HCT116 (cell line): ENCODE measurements at regions not wholly inside any gene's neighbourhood (a gene's known extent, or its start where the extent isn't known, plus 50 kb on each side); places are given as distances from the start of the nearest gene placed in this dataset.

Experiments
- ATAC-seq: fragments of 200-7000 bp; cut with Tn5 transposase; 2 replicates; pipeline ENCODE4 v1.9.1; 2020; ENCODE audit warnings: mild to moderate bottlenecking, moderate library complexity
- BruUV-seq: library from RNA; stranded (reverse); fragments of 400-500 nt; replicated peaks from 2 replicates; lab custom pipeline; 2021; lab: Mats Ljungman, UMichigan
- CTCF ChIA-PET: fragments of 300-600 bp; sonication (Branson Sonifier 250); formaldehyde crosslinking; loops from one replicate; lab custom pipeline; 2021; ENCODE audit warnings: antibody characterized with exemption; lab: Charles Lee
- POLR2A ChIA-PET: fragments of 300-600, 350-600 bp; sonication (Branson Sonifier 250); formaldehyde crosslinking; loops from one replicate; lab custom pipeline; 2021; ENCODE audit warnings: antibody characterized with exemption; lab: Charles Lee
- RAD21 ChIA-PET, 2 experiments: fragments of 300-600 bp; sonication (Branson Sonifier 250); formaldehyde crosslinking; loops; one replicate each; lab custom pipeline; 2023; ENCODE audit warnings: low total read pairs in 2 of 2; ENCODE audit not compliant: uncharacterized antibody in 2 of 2, unreplicated experiment in 2 of 2, low non-redundant PET in 1 of 2; lab: Charles Lee
- DNase-seq: peaks from one replicate; pipeline ENCODE4 v3.0.0-alpha.2; 2010; ENCODE audit warnings: low read depth, low spot score
- H2AFZ ChIP-seq: fragments of 200-600 bp; shearing (Covaris generic), sonication (generic); 2 replicates; pipeline ENCODE4 v1.6.1; 2017; ENCODE audit warnings: low read depth, mixed run types, mixed read lengths, antibody characterized with exemption, low read length; ENCODE audit not compliant: poor library complexity, severe bottlenecking
- H3K27ac ChIP-seq: 2 replicates; pipeline ENCODE4 v1.5.1; 2012; ENCODE audit warnings: low read depth, low read length
- H3K27me3 ChIP-seq: fragments of 200-600 bp; sonication (generic); 2 replicates; pipeline ENCODE4 v1.6.1; 2016; ENCODE audit warnings: mixed run types, low read length, mixed read lengths; ENCODE audit not compliant: insufficient read depth
- H3K36me3 ChIP-seq, 2 experiments: fragments of 200-500 bp in 1 of 2; fragments of 200-600 bp in 1 of 2; sonication (Bioruptor generic) in 1 of 2; sonication (generic) in 1 of 2; 2 replicates each; pipeline versions ENCODE4 v1.5.1 to v1.6.1; 2014 to 2016; ENCODE audit warnings: low read length in 2 of 2, inconsistent platforms in 1 of 2, mixed read lengths in 1 of 2, mixed run types in 1 of 2; ENCODE audit not compliant: insufficient read depth in 2 of 2, control insufficient read depth in 1 of 2
- H3K4me1 ChIP-seq, 2 experiments: fragments of 200-600 bp in 1 of 2; sonication (generic) in 1 of 2; 2 replicates each; pipeline versions ENCODE4 v1.5.1 to v1.6.1; 2012 to 2017; ENCODE audit warnings: low read length in 2 of 2, inconsistent platforms in 1 of 2, mild to moderate bottlenecking in 1 of 2, mixed read lengths in 1 of 2, mixed run types in 1 of 2, moderate library complexity in 1 of 2; ENCODE audit not compliant: insufficient read depth in 2 of 2, control insufficient read depth in 1 of 2
- H3K4me2 ChIP-seq: fragments of 200-600 bp; sonication (generic); 2 replicates; pipeline ENCODE4 v1.6.1; 2017; ENCODE audit warnings: mixed run types, low read length, mixed read lengths
- H3K4me3 ChIP-seq, 2 experiments: fragments of 200-600 bp in 1 of 2; sonication (generic) in 1 of 2; replicated peaks in 1 of 2; 2 replicates each; pipeline ENCODE4 v1.5.1; 2011 to 2016; ENCODE audit warnings: low read length in 2 of 2, control low read depth in 1 of 2, low read depth in 1 of 2, mild to moderate bottlenecking in 1 of 2, mixed read lengths in 1 of 2, mixed run types in 1 of 2
- H3K79me2 ChIP-seq: fragments of 200-600 bp; sonication (generic); 2 replicates; pipeline ENCODE4 v1.6.1; 2017; ENCODE audit warnings: mild to moderate bottlenecking, mixed run types, low read length, moderate library complexity, mixed read lengths; ENCODE audit not compliant: insufficient read depth
- H3K9ac ChIP-seq: fragments of 200-600 bp; sonication (generic); 2 replicates; pipeline ENCODE4 v1.6.1; 2016; ENCODE audit warnings: low read length, mixed read lengths
- H3K9me2 ChIP-seq: fragments of 200-600 bp; sonication (generic), shearing (Covaris generic); 2 replicates; pipeline ENCODE4 v1.6.1; 2017; ENCODE audit warnings: mixed run types, mild to moderate bottlenecking, moderate library complexity; ENCODE audit not compliant: insufficient read depth
- H3K9me3 ChIP-seq, 2 experiments: fragments of 200-500 bp in 1 of 2; fragments of 200-600 bp in 1 of 2; sonication (Bioruptor generic) in 1 of 2; sonication (generic) in 1 of 2; 2 replicates each; pipeline ENCODE4 v1.6.1; 2014 to 2017; ENCODE audit warnings: low read length in 2 of 2, mixed read lengths in 2 of 2, inconsistent platforms in 1 of 2, low read depth in 1 of 2, mild to moderate bottlenecking in 1 of 2, mixed run types in 1 of 2, moderate library complexity in 1 of 2; ENCODE audit not compliant: control insufficient read depth in 1 of 2, insufficient read depth in 1 of 2
- H4K20me1 ChIP-seq: fragments of 200-600 bp; sonication (generic), shearing (Covaris generic); 2 replicates; pipeline ENCODE4 v1.6.1; 2017; ENCODE audit warnings: mixed run types, mild to moderate bottlenecking, moderate library complexity; ENCODE audit not compliant: insufficient read depth
- ATF3 ChIP-seq: IDR thresholded peaks from 2 replicates; pipeline ENCODE4 v1.6.1; 2012
- CBX3 ChIP-seq: IDR thresholded peaks from 2 replicates; pipeline ENCODE4 v1.6.1; 2012; ENCODE audit warnings: low read depth
- CEBPB ChIP-seq: IDR thresholded peaks from 2 replicates; pipeline ENCODE4 v1.6.1; 2012; ENCODE audit warnings: low read depth
- CTCF ChIP-seq, 3 experiments: fragments of 200-600 bp in 1 of 3; sonication (generic) in 1 of 3; IDR thresholded peaks in 2 of 3; conservative IDR thresholded peaks in 1 of 3; 2 replicates each; pipeline ENCODE4 v1.5.1; 2012 to 2017; ENCODE audit warnings: low read depth in 2 of 3, low read length in 2 of 3, antibody characterized with exemption in 1 of 3, borderline replicate concordance in 1 of 3, control low read depth in 1 of 3, mild to moderate bottlenecking in 1 of 3, mixed read lengths in 1 of 3, mixed run types in 1 of 3, moderate library complexity in 1 of 3; ENCODE audit not compliant: insufficient read depth in 1 of 3
- EGR1 ChIP-seq: IDR thresholded peaks from 2 replicates; pipeline ENCODE4 v1.6.1; 2012; ENCODE audit warnings: low read depth
- ELF1 ChIP-seq: IDR thresholded peaks from 2 replicates; pipeline ENCODE4 v1.6.1; 2012; ENCODE audit warnings: low read depth, borderline replicate concordance
- EZH2 ChIP-seq: fragments of 200-600 bp; sonication (generic); IDR thresholded peaks from 2 replicates; pipeline ENCODE4 v1.6.1; 2017; ENCODE audit warnings: antibody characterized with exemption, mixed run types
- EZH2phosphoT487 ChIP-seq: fragments of 200-600 bp; IDR thresholded peaks from 2 replicates; pipeline ENCODE4 v1.6.1; 2018; ENCODE audit warnings: antibody characterized with exemption, borderline replicate concordance
- FOSL1 ChIP-seq: IDR thresholded peaks from 2 replicates; pipeline ENCODE4 v1.6.1; 2012; ENCODE audit warnings: low read depth
- JUND ChIP-seq: IDR thresholded peaks from 2 replicates; pipeline ENCODE4 v1.6.1; 2012
- MAX ChIP-seq: IDR thresholded peaks from 2 replicates; pipeline ENCODE4 v1.6.1; 2012
- POLR2AphosphoS5 ChIP-seq: IDR thresholded peaks from 2 replicates; pipeline ENCODE4 v1.6.1; 2011; ENCODE audit warnings: mild to moderate bottlenecking, low read depth, low read length, moderate library complexity
- RAD21 ChIP-seq: IDR thresholded peaks from 2 replicates; pipeline ENCODE4 v1.6.1; 2012; ENCODE audit warnings: low read depth, mild to moderate bottlenecking
- SIN3A ChIP-seq: IDR thresholded peaks from 2 replicates; pipeline ENCODE4 v1.6.1; 2012; ENCODE audit warnings: low read depth
- SRF ChIP-seq: IDR thresholded peaks from 2 replicates; pipeline ENCODE4 v1.6.1; 2012; ENCODE audit warnings: low read depth
- TCF7L2 ChIP-seq: IDR thresholded peaks from 2 replicates; pipeline ENCODE4 v1.7.0; 2011; ENCODE audit warnings: borderline replicate concordance, inconsistent platforms; ENCODE audit not compliant: insufficient read depth, insufficient read length; ENCODE audit errors: extremely low read depth
- YY1 ChIP-seq: IDR thresholded peaks from 2 replicates; pipeline ENCODE4 v1.6.1; 2011; ENCODE audit warnings: low read length, low read depth, moderate library complexity, mild to moderate bottlenecking; ENCODE audit not compliant: insufficient replicate concordance; ENCODE audit errors: extremely low read depth
- ZBTB33 ChIP-seq: IDR thresholded peaks from 2 replicates; pipeline ENCODE4 v1.6.1; 2011; ENCODE audit warnings: mild to moderate bottlenecking, low read length, moderate library complexity; ENCODE audit not compliant: insufficient replicate concordance; ENCODE audit errors: extremely low read depth
- ZNF274 ChIP-seq: fragments of 200-500 bp; sonication (Bioruptor generic); IDR thresholded peaks from 2 replicates; pipeline ENCODE4 v1.6.1; 2014; ENCODE audit warnings: mild to moderate bottlenecking, low read depth, low read length, inconsistent platforms
- intact Hi-C: fragments of 100-400 bp; cut with micrococcal nuclease; formaldehyde crosslinking; loops from 2 replicates; pipeline ENCODE4 v1.10.0; 2022
- TF ChIP-seq, protein P1 (sequence below): IDR thresholded peaks from 2 replicates; pipeline ENCODE4 v1.6.1; 2012; ENCODE audit warnings: low read depth

GRCh38 chr15:77859491-77860060 lies 217.9 kb downstream of the TBC1D2B start:
- H3K27ac ChIP-seq: no peak overlapping the region
- peaks cover 11% of the 10 kb centered on the region; the same call in 1 of the 2 replicates for H3K27me3 ChIP-seq
- no peaks in the 10 kb centered on the region for H4K20me1 ChIP-seq
- TF ChIP-seq FOSL1: no peak
- no peak for TF ChIP-seq ZBTB33
- no peak for TF ChIP-seq TCF7L2
- TF ChIP-seq ATF3: no peak
- no peak for TF ChIP-seq CBX3
- TF ChIP-seq ZNF274: no peak
- no peak for TF ChIP-seq YY1
- no peak for TF ChIP-seq RAD21
- TF ChIP-seq, protein P1, sequence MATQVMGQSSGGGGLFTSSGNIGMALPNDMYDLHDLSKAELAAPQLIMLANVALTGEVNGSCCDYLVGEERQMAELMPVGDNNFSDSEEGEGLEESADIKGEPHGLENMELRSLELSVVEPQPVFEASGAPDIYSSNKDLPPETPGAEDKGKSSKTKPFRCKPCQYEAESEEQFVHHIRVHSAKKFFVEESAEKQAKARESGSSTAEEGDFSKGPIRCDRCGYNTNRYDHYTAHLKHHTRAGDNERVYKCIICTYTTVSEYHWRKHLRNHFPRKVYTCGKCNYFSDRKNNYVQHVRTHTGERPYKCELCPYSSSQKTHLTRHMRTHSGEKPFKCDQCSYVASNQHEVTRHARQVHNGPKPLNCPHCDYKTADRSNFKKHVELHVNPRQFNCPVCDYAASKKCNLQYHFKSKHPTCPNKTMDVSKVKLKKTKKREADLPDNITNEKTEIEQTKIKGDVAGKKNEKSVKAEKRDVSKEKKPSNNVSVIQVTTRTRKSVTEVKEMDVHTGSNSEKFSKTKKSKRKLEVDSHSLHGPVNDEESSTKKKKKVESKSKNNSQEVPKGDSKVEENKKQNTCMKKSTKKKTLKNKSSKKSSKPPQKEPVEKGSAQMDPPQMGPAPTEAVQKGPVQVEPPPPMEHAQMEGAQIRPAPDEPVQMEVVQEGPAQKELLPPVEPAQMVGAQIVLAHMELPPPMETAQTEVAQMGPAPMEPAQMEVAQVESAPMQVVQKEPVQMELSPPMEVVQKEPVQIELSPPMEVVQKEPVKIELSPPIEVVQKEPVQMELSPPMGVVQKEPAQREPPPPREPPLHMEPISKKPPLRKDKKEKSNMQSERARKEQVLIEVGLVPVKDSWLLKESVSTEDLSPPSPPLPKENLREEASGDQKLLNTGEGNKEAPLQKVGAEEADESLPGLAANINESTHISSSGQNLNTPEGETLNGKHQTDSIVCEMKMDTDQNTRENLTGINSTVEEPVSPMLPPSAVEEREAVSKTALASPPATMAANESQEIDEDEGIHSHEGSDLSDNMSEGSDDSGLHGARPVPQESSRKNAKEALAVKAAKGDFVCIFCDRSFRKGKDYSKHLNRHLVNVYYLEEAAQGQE: no peak
- TF ChIP-seq CEBPB: no peak
- no peak for TF ChIP-seq SRF
- no peak for TF ChIP-seq SIN3A
- TF ChIP-seq JUND: no peak
- TF ChIP-seq EGR1: no peak
- TF ChIP-seq EZH2phosphoT487: no peak
- no peak for TF ChIP-seq MAX
- no peak for TF ChIP-seq ELF1
- TF ChIP-seq CTCF (IDR thresholded peaks at IDR 0.05 in 2 of 3, conservative IDR thresholded peaks at IDR 0.05 in 1 of 3; ENCODE audit: borderline replicate concordance in 1 of 3, insufficient read depth in 1 of 3, low read depth in 2 of 3, low read length in 2 of 3): no peak
- TF ChIP-seq POLR2AphosphoS5: no peak
- TF ChIP-seq EZH2: no peak
- TF ChIP-seq, all 23 proteins: peak for 0
- peaks cover 0 to 6% of the 10 kb centered on the region in 2 experiments; a peak in 1 of 4 replicates for H3K4me1 ChIP-seq
- intact Hi-C loops: no loop called here
- no peak overlapping the region for H3K9ac ChIP-seq
- no TSS peak for BruUV-seq
- H3K4me2 ChIP-seq: no peak overlapping the region
- H2AFZ ChIP-seq: no peak overlapping the region
- ChIA-PET POLR2A (no interaction called here), CTCF (no interaction called here), RAD21 (no interaction called here)
- no peaks in the 10 kb centered on the region for H3K9me2 ChIP-seq
- ATAC-seq: peak; percentile 84
- DNase-seq: no peak
- no peak overlapping the region for H3K4me3 ChIP-seq
- no peaks in the 10 kb centered on the region for H3K9me3 ChIP-seq
- H3K36me3 ChIP-seq: no peaks in the 10 kb centered on the region
- no peaks in the 10 kb centered on the region for H3K79me2 ChIP-seq
